ENCODE measurements at regions not wholly inside any gene's neighbourhood (a gene's known extent, or its start where the extent isn't known, plus 50 kb on each side); places are given as distances from the start of the nearest gene placed in this dataset.

GRCh38 chr9:85268131-85268530 is 473.6 kb downstream of the AGTPBP1 start:
- Histone ChIP-seq H3K36me3 (ENCODE audit: insufficient read depth, low read length) (no peaks in the 10 kb centered on the region), H3K4me1 (ENCODE audit: insufficient read depth, low read length, poor library complexity, severe bottlenecking) (no peaks in the 10 kb centered on the region), H3K9me3 (ENCODE audit: insufficient read depth, low read depth, low read length) (no peaks in the 10 kb centered on the region), H3K4me2 (ENCODE audit: low read depth, low read length, poor library complexity, severe bottlenecking) (no peak overlapping the region), H3K9ac (ENCODE audit: low read depth, low read length, poor library complexity, severe bottlenecking) (no peak overlapping the region), H3K79me2 (ENCODE audit: insufficient read depth, low read length) (no peaks in the 10 kb centered on the region), H3K27me3 (ENCODE audit: insufficient read depth, low read length, poor library complexity, severe bottlenecking) (no peaks in the 10 kb centered on the region), H3K9me2 (replicated peaks; ENCODE audit: low read depth, low read length) (no peaks in the 10 kb centered on the region), H3K4me3 (ENCODE audit: low read length, poor library complexity, severe bottlenecking) (no peak overlapping the region), H3F3A (ENCODE audit: low read depth) (no peaks in the 10 kb centered on the region), H4K20me1 (ENCODE audit: insufficient read depth, low read length, poor library complexity, severe bottlenecking) (no peaks in the 10 kb centered on the region), H2AFZ (ENCODE audit: low read length) (no peak overlapping the region)
- TF ChIP-seq EZH2phosphoT487 (IDR thresholded peaks at IDR 0.05; ENCODE audit: borderline replicate concordance) (no peak), CTCF (conservative IDR thresholded peaks at IDR 0.05; ENCODE audit: low read length) (no peak)

DNA sequence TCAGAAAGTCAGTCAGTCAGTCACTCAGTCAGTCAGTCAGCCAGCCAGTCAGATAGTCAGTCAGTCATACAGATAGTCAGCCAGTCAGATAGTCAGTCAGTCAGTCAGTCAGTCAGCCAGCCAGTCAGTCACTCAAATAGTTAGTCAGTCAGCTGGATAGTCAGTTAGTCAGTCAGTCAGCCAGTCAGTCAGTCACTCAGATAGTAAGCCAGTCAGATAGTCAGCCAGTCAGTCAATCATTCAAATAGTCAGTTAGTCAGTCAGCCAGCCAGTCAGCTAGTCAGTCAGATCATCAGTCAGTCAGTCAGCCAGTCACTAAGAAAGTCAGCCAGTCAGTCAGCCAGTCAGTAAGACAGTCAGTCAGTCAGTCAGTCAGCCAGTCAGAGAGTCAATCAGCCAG is 477.1 kb downstream of the AGTPBP1 start:
- Histone ChIP-seq H2AFZ (ENCODE audit: low read length) (no peak overlapping the region), H3K79me2 (ENCODE audit: insufficient read depth, low read length) (no peaks in the 10 kb centered on the region), H3K9me3 (ENCODE audit: insufficient read depth, low read depth, low read length) (no peaks in the 10 kb centered on the region), H3K9ac (ENCODE audit: low read depth, low read length, poor library complexity, severe bottlenecking) (no peak overlapping the region), H4K20me1 (ENCODE audit: insufficient read depth, low read length, poor library complexity, severe bottlenecking) (no peaks in the 10 kb centered on the region), H3K9me2 (replicated peaks; ENCODE audit: low read depth, low read length) (no peaks in the 10 kb centered on the region), H3K4me2 (ENCODE audit: low read depth, low read length, poor library complexity, severe bottlenecking) (no peak overlapping the region), H3K36me3 (ENCODE audit: insufficient read depth, low read length) (no peaks in the 10 kb centered on the region), H3K4me1 (ENCODE audit: insufficient read depth, low read length, poor library complexity, severe bottlenecking) (no peaks in the 10 kb centered on the region), H3K27me3 (ENCODE audit: insufficient read depth, low read length, poor library complexity, severe bottlenecking) (no peaks in the 10 kb centered on the region), H3F3A (ENCODE audit: low read depth) (no peaks in the 10 kb centered on the region), H3K4me3 (ENCODE audit: low read length, poor library complexity, severe bottlenecking) (no peak overlapping the region)
- no peak for TF ChIP-seq CTCF (conservative IDR thresholded peaks at IDR 0.05; ENCODE audit: low read length)
- TF ChIP-seq EZH2phosphoT487 (IDR thresholded peaks at IDR 0.05; ENCODE audit: borderline replicate concordance): no peak

GRCh38 chr9:85263288-85263687 is 478.5 kb downstream of the AGTPBP1 start:
- Histone ChIP-seq H3F3A (ENCODE audit: low read depth) (no peaks in the 10 kb centered on the region), H3K4me1 (ENCODE audit: insufficient read depth, low read length, poor library complexity, severe bottlenecking) (no peaks in the 10 kb centered on the region), H3K27me3 (ENCODE audit: insufficient read depth, low read length, poor library complexity, severe bottlenecking) (no peaks in the 10 kb centered on the region), H2AFZ (ENCODE audit: low read length) (no peak overlapping the region), H3K4me3 (ENCODE audit: low read length, poor library complexity, severe bottlenecking) (no peak overlapping the region), H3K9me2 (replicated peaks; ENCODE audit: low read depth, low read length) (no peaks in the 10 kb centered on the region), H3K4me2 (ENCODE audit: low read depth, low read length, poor library complexity, severe bottlenecking) (no peak overlapping the region), H3K36me3 (ENCODE audit: insufficient read depth, low read length) (no peaks in the 10 kb centered on the region), H4K20me1 (ENCODE audit: insufficient read depth, low read length, poor library complexity, severe bottlenecking) (no peaks in the 10 kb centered on the region), H3K9me3 (ENCODE audit: insufficient read depth, low read depth, low read length) (no peaks in the 10 kb centered on the region), H3K79me2 (ENCODE audit: insufficient read depth, low read length) (no peaks in the 10 kb centered on the region), H3K9ac (ENCODE audit: low read depth, low read length, poor library complexity, severe bottlenecking) (no peak overlapping the region)
- TF ChIP-seq EZH2phosphoT487 (IDR thresholded peaks at IDR 0.05; ENCODE audit: borderline replicate concordance) (no peak), CTCF (conservative IDR thresholded peaks at IDR 0.05; ENCODE audit: low read length) (no peak)

All from Loucy (cell line).